Keratinocyte (primary cell): ENCODE measurements at regions not wholly inside any gene's neighbourhood (a gene's known extent, or its start where the extent isn't known, plus 50 kb on each side); places are given as distances from the start of the nearest gene placed in this dataset.

Experiments
- DNase-seq: peaks from one replicate; pipeline ENCODE4 v3.0.0-alpha.2; 2011; ENCODE audit warnings: low read depth, missing footprints, low spot score
- FAIRE-seq: peaks from 2 replicates; lab custom pipeline; 2011; peaks lifted over from hg19 to GRCh38; lab: Jason Lieb, UNC
- H2AFZ ChIP-seq: 2 replicates; pipeline ENCODE4 v1.6.0; 2012; ENCODE audit warnings: low read length, control low read depth, inconsistent platforms; ENCODE audit not compliant: control insufficient read depth
- H3K27ac ChIP-seq: 2 replicates; pipeline ENCODE4 v1.5.1; 2011; ENCODE audit warnings: low read length; ENCODE audit not compliant: control insufficient read depth, insufficient read depth
- H3K27me3 ChIP-seq: 3 replicates; pipeline ENCODE4 v1.6.0; 2011; ENCODE audit warnings: low read length; ENCODE audit not compliant: control insufficient read depth, insufficient read depth; ENCODE audit errors: extremely low read depth
- H3K36me3 ChIP-seq, 2 experiments: 2 replicates in 1 of 2; 3 replicates in 1 of 2; pipeline ENCODE4 v1.5.1; 2011; ENCODE audit warnings: low read length in 2 of 2, mild to moderate bottlenecking in 1 of 2; ENCODE audit not compliant: control insufficient read depth in 2 of 2, insufficient read depth in 2 of 2; ENCODE audit errors: extremely low read depth in 1 of 2
- H3K4me1 ChIP-seq: 3 replicates; pipeline ENCODE4 v1.5.1; 2011; ENCODE audit warnings: low read length; ENCODE audit not compliant: control insufficient read depth, insufficient read depth; ENCODE audit errors: extremely low read depth
- H3K4me2 ChIP-seq: 3 replicates; pipeline ENCODE4 v1.6.0; 2011; ENCODE audit warnings: low read depth, low read length; ENCODE audit not compliant: control insufficient read depth, insufficient read depth; ENCODE audit errors: extremely low read depth
- H3K4me3 ChIP-seq, 3 experiments: fragments of 200-600 bp in 1 of 3; sonication (generic) in 1 of 3; 2 replicates in 2 of 3; 3 replicates in 1 of 3; pipeline ENCODE4 v1.5.1; 2011 to 2016; ENCODE audit warnings: low read length in 3 of 3, mild to moderate bottlenecking in 3 of 3, control low read depth in 2 of 3, inconsistent platforms in 1 of 3, low read depth in 1 of 3, mixed read lengths in 1 of 3, mixed run types in 1 of 3, moderate library complexity in 1 of 3; ENCODE audit not compliant: control insufficient read depth in 2 of 3, insufficient read depth in 2 of 3; ENCODE audit errors: extremely low read depth in 1 of 3
- H3K79me2 ChIP-seq: 2 replicates; pipeline ENCODE4 v1.6.0; 2012; ENCODE audit warnings: low read length; ENCODE audit not compliant: control insufficient read depth, insufficient read depth
- H3K9ac ChIP-seq: 3 replicates; pipeline ENCODE4 v1.6.0; 2011; ENCODE audit warnings: low read length; ENCODE audit not compliant: control insufficient read depth, insufficient read depth; ENCODE audit errors: extremely low read depth
- H3K9me1 ChIP-seq: 3 replicates; pipeline ENCODE4 v1.6.0; 2011; ENCODE audit warnings: low read length; ENCODE audit not compliant: control insufficient read depth, insufficient read depth; ENCODE audit errors: extremely low read depth
- H3K9me3 ChIP-seq: 2 replicates; pipeline ENCODE4 v1.5.1; 2012; ENCODE audit warnings: low read depth, low read length; ENCODE audit not compliant: control insufficient read depth
- H4K20me1 ChIP-seq: 3 replicates; pipeline ENCODE4 v1.6.0; 2011; ENCODE audit warnings: low read length; ENCODE audit not compliant: control insufficient read depth, insufficient read depth; ENCODE audit errors: extremely low read depth
- CTCF ChIP-seq, 3 experiments: IDR thresholded peaks in 1 of 3; conservative IDR thresholded peaks in 1 of 3; optimal IDR thresholded peaks in 1 of 3; 2 replicates in 2 of 3; 3 replicates in 1 of 3; pipeline versions ENCODE3 to v1.5.1; 2011; ENCODE audit warnings: low read length in 3 of 3, mild to moderate bottlenecking in 3 of 3, moderate library complexity in 2 of 3, control low read depth in 1 of 3, inconsistent platforms in 1 of 3; ENCODE audit not compliant: insufficient read depth in 2 of 3; ENCODE audit errors: extremely low read depth in 1 of 3
- EZH2 ChIP-seq: IDR thresholded peaks from one replicate; pipeline ENCODE4 v1.6.1; 2012; ENCODE audit warnings: inconsistent platforms, mild to moderate bottlenecking, low read length, moderate library complexity
- dilution Hi-C: fragments of 300-500 bp; cut with MboI; formaldehyde crosslinking; loops from one replicate; pipeline ENCODE4 v1.7.0; 2020; ENCODE audit warnings: low sequenced_read_pairs; ENCODE audit not compliant: extremely low pct_ligation_motif_present

DNA sequence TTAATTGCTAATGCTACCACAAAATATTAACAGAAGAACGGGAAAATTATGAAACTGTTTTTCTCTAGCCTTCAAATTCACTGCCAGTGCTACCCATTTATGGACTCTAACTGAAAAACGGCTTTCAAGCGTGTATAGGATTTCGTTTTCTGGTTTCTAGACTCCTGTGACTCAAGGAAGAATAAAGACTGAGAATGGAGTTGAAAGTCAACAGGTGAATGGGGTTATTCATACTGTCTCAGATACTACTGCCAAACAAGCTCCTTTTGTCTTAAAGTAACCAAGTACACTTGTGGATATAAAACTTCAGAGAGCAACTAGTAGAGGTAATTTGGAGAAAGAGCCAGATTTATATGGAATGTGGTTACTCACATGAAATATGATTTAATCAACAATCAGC, 251.1 kb upstream of the ITM2A start:
- no peaks in the 10 kb centered on the region for H3K9me1 ChIP-seq
- dilution Hi-C loops = no loop called here
- no peak overlapping the region for H3K4me3 ChIP-seq
- no peaks in the 10 kb centered on the region for H4K20me1 ChIP-seq
- H3K4me2 ChIP-seq = no peak overlapping the region
- H3K4me1 ChIP-seq = no peaks in the 10 kb centered on the region
- no peaks in the 10 kb centered on the region for H3K79me2 ChIP-seq
- TF ChIP-seq EZH2 (no peak), CTCF (optimal IDR thresholded peaks at IDR 0.05 in 1 of 3, IDR thresholded peaks at IDR 0.05 in 1 of 3, conservative IDR thresholded peaks at IDR 0.05 in 1 of 3; ENCODE audit: extremely low read depth in 1 of 3, insufficient read depth in 2 of 3, low read length in 3 of 3) (no peak)
- H3K27ac ChIP-seq = no peak overlapping the region
- no peaks in the 10 kb centered on the region for H3K36me3 ChIP-seq
- DNase-seq (no peak), FAIRE-seq (no peak)
- no peaks in the 10 kb centered on the region for H3K27me3 ChIP-seq
- H3K9ac ChIP-seq = no peak overlapping the region
- no peak overlapping the region for H2AFZ ChIP-seq
- no peaks in the 10 kb centered on the region for H3K9me3 ChIP-seq

DNA sequence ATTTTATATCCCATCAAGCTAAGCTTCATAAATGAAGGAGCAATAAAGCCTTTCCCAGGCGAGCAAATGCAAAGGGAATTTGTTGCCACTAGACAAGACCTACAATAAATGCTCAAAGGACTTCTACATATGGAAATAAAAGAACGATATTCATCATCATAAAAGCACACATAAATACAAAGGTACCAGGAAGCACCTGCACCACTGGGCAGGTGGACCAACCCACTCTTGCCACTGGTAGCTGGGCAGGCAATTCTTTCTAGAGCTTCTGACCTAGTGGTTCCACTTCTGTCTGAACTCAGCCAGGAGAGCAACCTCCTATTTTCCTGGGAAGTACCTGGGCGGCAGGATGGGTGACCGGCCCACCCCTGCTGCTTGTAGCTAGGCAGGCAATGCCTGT, 237.2 kb upstream of the ITM2A start:
- no peak for FAIRE-seq
- no peak overlapping the region for H3K4me2 ChIP-seq
- no peaks in the 10 kb centered on the region for H3K4me1 ChIP-seq
- H2AFZ ChIP-seq = no peak overlapping the region
- no peaks in the 10 kb centered on the region for H3K36me3 ChIP-seq
- dilution Hi-C loops = no loop called here
- no peak overlapping the region for H3K27ac ChIP-seq
- H3K9me1 ChIP-seq = no peaks in the 10 kb centered on the region
- no peaks in the 10 kb centered on the region for H3K27me3 ChIP-seq
- no peak overlapping the region for H3K9ac ChIP-seq
- no peak for DNase-seq
- H3K4me3 ChIP-seq = no peak overlapping the region
- no peaks in the 10 kb centered on the region for H4K20me1 ChIP-seq
- TF ChIP-seq EZH2 (no peak), CTCF (optimal IDR thresholded peaks at IDR 0.05 in 1 of 3, IDR thresholded peaks at IDR 0.05 in 1 of 3, conservative IDR thresholded peaks at IDR 0.05 in 1 of 3; ENCODE audit: extremely low read depth in 1 of 3, insufficient read depth in 2 of 3, low read length in 3 of 3) (no peak)
- H3K79me2 ChIP-seq = no peaks in the 10 kb centered on the region
- H3K9me3 ChIP-seq = no peaks in the 10 kb centered on the region
